ENCODE measurements at regions not wholly inside any gene's neighbourhood (a gene's known extent, or its start where the extent isn't known, plus 50 kb on each side); places are given as distances from the start of the nearest gene placed in this dataset.

GRCh38 chr16:60329108-60329507 lies 1595.0 kb upstream of the GOT2 start:
- no peak for DNase-seq

- no peak for DNase-seq
These were observed 1594.0 kb upstream of the GOT2 start for GRCh38 chr16:60328152-60328551.

- DNase-seq: no peak
These were observed 1584.4 kb upstream of the GOT2 start for GRCh38 chr16:60318486-60318885.

GRCh38 chr16:60310846-60311445 lies 1576.8 kb upstream of the GOT2 start:
- DNase-seq: no peak

GRCh38 chr16:60304720-60305119 lies 1570.6 kb upstream of the GOT2 start:
- DNase-seq: no peak

- no peak for DNase-seq
These were observed 1570.0 kb upstream of the GOT2 start for GRCh38 chr16:60304066-60304465.

GRCh38 chr16:60302676-60303075 lies 1568.6 kb upstream of the GOT2 start:
- no peak for DNase-seq

- DNase-seq: no peak
These were observed 1568.1 kb upstream of the GOT2 start for GRCh38 chr16:60302261-60302660.

- DNase-seq: no peak
These were observed 1565.2 kb upstream of the GOT2 start for GRCh38 chr16:60299241-60299776.

GRCh38 chr16:60295451-60295850 lies 1561.3 kb upstream of the GOT2 start:
- DNase-seq: no peak

- no peak for DNase-seq
These were observed 1551.7 kb upstream of the GOT2 start for GRCh38 chr16:60285794-60286193.

- DNase-seq: no peak
These were observed 1545.0 kb upstream of the GOT2 start for GRCh38 chr16:60279061-60279665.

- DNase-seq: no peak
These were observed 1540.4 kb upstream of the GOT2 start for GRCh38 chr16:60274431-60275019.

- DNase-seq: no peak
These were observed 1537.7 kb upstream of the GOT2 start for GRCh38 chr16:60271781-60272180.

GRCh38 chr16:60271025-60271771 lies 1537.1 kb upstream of the GOT2 start:
- DNase-seq: no peak

- no peak for DNase-seq
These were observed 1527.3 kb upstream of the GOT2 start for GRCh38 chr16:60261425-60261824.

GRCh38 chr16:60259956-60260355 lies 1525.8 kb upstream of the GOT2 start:
- DNase-seq: no peak

- DNase-seq: no peak
These were observed 1512.0 kb upstream of the GOT2 start for GRCh38 chr16:60246086-60246485.

- no peak for DNase-seq
These were observed 1507.6 kb upstream of the GOT2 start for GRCh38 chr16:60241671-60242070.

GRCh38 chr16:60230666-60231065 lies 1496.5 kb upstream of the GOT2 start:
- DNase-seq: no peak

- no peak for DNase-seq
These were observed 1491.4 kb upstream of the GOT2 start for GRCh38 chr16:60225541-60225940.

- no peak for DNase-seq
These were observed 1483.7 kb upstream of the GOT2 start for GRCh38 chr16:60217787-60218186.

GRCh38 chr16:60214311-60214710 lies 1480.2 kb upstream of the GOT2 start:
- DNase-seq: no peak

GRCh38 chr16:60206516-60206915 lies 1472.4 kb upstream of the GOT2 start:
- no peak for DNase-seq
